Liver (tissue), 8 donors: ENCODE measurements at regions not wholly inside any gene's neighbourhood (a gene's known extent, or its start where the extent isn't known, plus 50 kb on each side); places are given as distances from the start of the nearest gene placed in this dataset.

Experiments used
- DNase-seq: peaks from one replicate; pipeline ENCODE4 v3.0.0-alpha.2; 2017; ENCODE audit warnings: low spot score
- H3K27ac ChIP-seq, 2 donors: one replicate each; pipeline ENCODE4 v1.7.0; 2013; ENCODE audit warnings: inconsistent platforms in 2 of 2, low read length in 2 of 2, control low read depth in 1 of 2, low read depth in 1 of 2, mild to moderate bottlenecking in 1 of 2
- H3K27me3 ChIP-seq, 4 donors: one replicate each; pipeline versions ENCODE4 v1.6.1 to v1.7.0; 2013; ENCODE audit warnings: low read length in 3 of 4, inconsistent platforms in 1 of 4, mild to moderate bottlenecking in 1 of 4, moderate library complexity in 1 of 4; ENCODE audit not compliant: control insufficient read depth in 4 of 4, insufficient read depth in 4 of 4
- H3K36me3 ChIP-seq, 4 donors: one replicate each; pipeline versions ENCODE4 v1.6.1 to v1.7.0; 2013; ENCODE audit warnings: low read length in 3 of 4, mild to moderate bottlenecking in 3 of 4, low read depth in 1 of 4, moderate library complexity in 1 of 4; ENCODE audit not compliant: control insufficient read depth in 4 of 4, insufficient read depth in 3 of 4
- H3K4me1 ChIP-seq, 4 donors: one replicate each; pipeline versions ENCODE4 v1.6.1 to v1.7.0; 2013; ENCODE audit warnings: low read length in 3 of 4, mild to moderate bottlenecking in 3 of 4, moderate library complexity in 1 of 4; ENCODE audit not compliant: control insufficient read depth in 4 of 4, insufficient read depth in 4 of 4
- H3K4me3 ChIP-seq, 3 donors: one replicate each; pipeline versions ENCODE4 v1.6.1 to v1.7.0; 2013; ENCODE audit warnings: low read length in 3 of 3, control low read depth in 1 of 3, low read depth in 1 of 3, mild to moderate bottlenecking in 1 of 3
- H3K9ac ChIP-seq, 2 donors: one replicate each; pipeline ENCODE4 v1.7.0; 2013; ENCODE audit warnings: low read length in 2 of 2, mild to moderate bottlenecking in 2 of 2, moderate library complexity in 2 of 2, control low read depth in 1 of 2, low read depth in 1 of 2
- H3K9me3 ChIP-seq, 4 donors: one replicate each; pipeline versions ENCODE4 v1.6.1 to v1.7.0; 2013; ENCODE audit warnings: low read length in 3 of 4; ENCODE audit not compliant: control insufficient read depth in 4 of 4
- EGR1 ChIP-seq, 2 donors: IDR thresholded peaks; 2 replicates each; pipeline ENCODE4 v1.6.1; 2016 to 2018; ENCODE audit warnings: antibody characterized with exemption in 2 of 2, low read depth in 2 of 2
- FOXA1 ChIP-seq: IDR thresholded peaks from 2 replicates; pipeline ENCODE4 v1.6.1; 2016; ENCODE audit warnings: antibody characterized with exemption
- FOXA2 ChIP-seq: IDR thresholded peaks from 2 replicates; pipeline ENCODE4 v1.6.1; 2016; ENCODE audit warnings: antibody characterized with exemption
- GABPA ChIP-seq, 2 donors: IDR thresholded peaks in 1 of 2; conservative IDR thresholded peaks in 1 of 2; 2 replicates each; pipeline ENCODE4 v1.6.1; 2016; ENCODE audit warnings: antibody characterized with exemption in 2 of 2, mild to moderate bottlenecking in 1 of 2, moderate library complexity in 1 of 2
- HNF4A ChIP-seq, 2 donors: conservative IDR thresholded peaks; 2 replicates each; pipeline ENCODE4 v1.6.1; 2016; ENCODE audit warnings: antibody characterized with exemption in 2 of 2, mild to moderate bottlenecking in 2 of 2
- HNF4G ChIP-seq: IDR thresholded peaks from 2 replicates; pipeline ENCODE4 v1.6.1; 2016; ENCODE audit warnings: antibody characterized with exemption
- JUND ChIP-seq, 2 donors: IDR thresholded peaks; 2 replicates each; pipeline ENCODE4 v1.6.1; 2016; ENCODE audit warnings: antibody characterized with exemption in 2 of 2
- NR2F2 ChIP-seq: IDR thresholded peaks from 2 replicates; pipeline ENCODE4 v1.6.1; 2016; ENCODE audit warnings: antibody characterized with exemption
- RAD21 ChIP-seq, 2 donors: IDR thresholded peaks; 2 replicates each; pipeline ENCODE4 v1.6.1; 2016; ENCODE audit warnings: antibody characterized with exemption in 2 of 2, mild to moderate bottlenecking in 2 of 2
- RXRA ChIP-seq, 2 donors: IDR thresholded peaks; 2 replicates each; pipeline ENCODE4 v1.6.1; 2017 to 2018; ENCODE audit warnings: antibody characterized with exemption in 2 of 2, mild to moderate bottlenecking in 1 of 2
- SP1 ChIP-seq: IDR thresholded peaks from 2 replicates; pipeline ENCODE4 v1.6.1; 2018; ENCODE audit warnings: antibody characterized with exemption, mild to moderate bottlenecking
- TAF1 ChIP-seq: conservative IDR thresholded peaks from 2 replicates; pipeline ENCODE4 v1.6.1; 2016; ENCODE audit warnings: antibody characterized with exemption, mild to moderate bottlenecking
- YY1 ChIP-seq: IDR thresholded peaks from 2 replicates; pipeline ENCODE4 v1.6.1; 2016; ENCODE audit warnings: antibody characterized with exemption, mild to moderate bottlenecking
- WGBS: extraction: QIAGEN DNeasy Blood & Tissue Kit; methylation state at CpG from one replicate; pipeline ENCODE4 v1.1.7; 2013; 5-methylcytosine and 5-hydroxymethylcytosine counted together
- TF ChIP-seq, protein P1 (sequence below): IDR thresholded peaks from 2 replicates; pipeline ENCODE4 v1.6.1; 2016; ENCODE audit warnings: antibody characterized with exemption
- TF ChIP-seq, protein P2 (sequence below): IDR thresholded peaks from 2 replicates; pipeline ENCODE4 v1.6.1; 2016; ENCODE audit warnings: antibody characterized with exemption, mild to moderate bottlenecking
- TF ChIP-seq, protein P3 (sequence below): IDR thresholded peaks from 2 replicates; pipeline ENCODE4 v1.6.1; 2016; ENCODE audit warnings: antibody characterized with exemption
- TF ChIP-seq, protein P4 (sequence below): fragments of 150-350 bp; IDR thresholded peaks from 2 replicates; pipeline ENCODE4 v1.5.1; 2017; ENCODE audit warnings: improper control_type of control experiment, low read depth, low read length; ENCODE audit not compliant: missing input control
- TF ChIP-seq, protein P5 (sequence below): IDR thresholded peaks from 2 replicates; pipeline ENCODE4 v1.6.1; 2016; ENCODE audit warnings: antibody characterized with exemption
- donor health status: healthy.
- donor health status: healthy.
- donor health status: healthy.
- donor health status: healthy.
- donor health status: healthy.

DNA sequence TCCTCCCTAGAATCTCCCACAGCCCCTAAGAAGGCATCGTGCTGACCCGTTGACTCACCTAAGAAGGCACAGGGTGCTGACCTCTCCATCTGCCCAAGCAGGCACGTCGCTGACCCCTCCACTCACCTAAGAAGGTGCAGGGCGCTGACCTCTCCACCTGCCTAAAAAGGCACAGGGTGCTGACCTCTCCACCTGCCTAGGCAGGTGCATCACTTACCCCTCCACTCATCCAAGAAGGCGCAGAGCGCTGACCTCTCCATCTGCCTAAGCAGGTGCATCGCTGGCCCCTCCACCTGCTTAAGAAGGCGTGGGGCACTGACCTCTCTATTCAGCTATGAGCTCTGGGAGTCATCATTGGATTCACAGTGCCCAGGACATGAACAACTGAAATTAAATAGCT, 54.4 kb upstream of the FCN1 start:
- peaks cover 0 to 27% (median 2%) of the 10 kb centered on the region in 4 donors for H3K27me3 ChIP-seq
- H3K27ac ChIP-seq = no peak overlapping the region
- WGBS = 84% methylated on average over 9 of the region's 9 CpGs
- H3K4me1 ChIP-seq = no peaks in the 10 kb centered on the region
- no peaks in the 10 kb centered on the region for H3K9me3 ChIP-seq
- DNase-seq = no peak
- H3K9ac ChIP-seq = no peak overlapping the region
- TF ChIP-seq HNF4A (conservative IDR thresholded peaks at IDR 0.05) (no peak), RXRA (IDR thresholded peaks at IDR 0.05) (no peak), SP1 (no peak), JUND (IDR thresholded peaks at IDR 0.05) (no peak)
- TF ChIP-seq, protein P1, sequence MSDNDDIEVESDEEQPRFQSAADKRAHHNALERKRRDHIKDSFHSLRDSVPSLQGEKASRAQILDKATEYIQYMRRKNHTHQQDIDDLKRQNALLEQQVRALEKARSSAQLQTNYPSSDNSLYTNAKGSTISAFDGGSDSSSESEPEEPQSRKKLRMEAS = no peak
- H3K36me3 ChIP-seq = no peaks in the 10 kb centered on the region
- no peak overlapping the region for H3K4me3 ChIP-seq

DNA sequence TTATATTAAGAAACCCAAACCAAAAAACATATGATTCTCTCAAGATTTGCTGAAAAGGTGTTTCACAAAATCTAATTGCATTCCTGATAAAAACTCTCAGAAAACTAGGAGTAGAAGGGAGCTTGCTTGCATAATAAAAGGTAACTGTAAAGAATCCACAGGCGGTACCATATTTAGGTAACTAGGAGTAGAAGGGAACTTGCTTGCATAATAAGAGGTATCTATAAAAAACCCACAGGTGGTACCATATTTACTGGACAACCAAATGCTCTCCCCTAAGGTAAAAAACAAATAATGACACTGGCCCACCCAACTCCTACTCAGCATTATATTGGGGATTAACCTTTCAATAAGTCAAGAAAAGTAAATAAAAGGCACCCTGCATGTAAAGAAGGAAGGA, 57.5 kb upstream of the FCN1 start:
- H3K4me3 ChIP-seq = no peak overlapping the region
- no peak overlapping the region for H3K27ac ChIP-seq
- H3K27me3 ChIP-seq = peaks cover 0 to 7% (median 0%) of the 10 kb centered on the region in 4 donors
- TF ChIP-seq, protein P2, sequence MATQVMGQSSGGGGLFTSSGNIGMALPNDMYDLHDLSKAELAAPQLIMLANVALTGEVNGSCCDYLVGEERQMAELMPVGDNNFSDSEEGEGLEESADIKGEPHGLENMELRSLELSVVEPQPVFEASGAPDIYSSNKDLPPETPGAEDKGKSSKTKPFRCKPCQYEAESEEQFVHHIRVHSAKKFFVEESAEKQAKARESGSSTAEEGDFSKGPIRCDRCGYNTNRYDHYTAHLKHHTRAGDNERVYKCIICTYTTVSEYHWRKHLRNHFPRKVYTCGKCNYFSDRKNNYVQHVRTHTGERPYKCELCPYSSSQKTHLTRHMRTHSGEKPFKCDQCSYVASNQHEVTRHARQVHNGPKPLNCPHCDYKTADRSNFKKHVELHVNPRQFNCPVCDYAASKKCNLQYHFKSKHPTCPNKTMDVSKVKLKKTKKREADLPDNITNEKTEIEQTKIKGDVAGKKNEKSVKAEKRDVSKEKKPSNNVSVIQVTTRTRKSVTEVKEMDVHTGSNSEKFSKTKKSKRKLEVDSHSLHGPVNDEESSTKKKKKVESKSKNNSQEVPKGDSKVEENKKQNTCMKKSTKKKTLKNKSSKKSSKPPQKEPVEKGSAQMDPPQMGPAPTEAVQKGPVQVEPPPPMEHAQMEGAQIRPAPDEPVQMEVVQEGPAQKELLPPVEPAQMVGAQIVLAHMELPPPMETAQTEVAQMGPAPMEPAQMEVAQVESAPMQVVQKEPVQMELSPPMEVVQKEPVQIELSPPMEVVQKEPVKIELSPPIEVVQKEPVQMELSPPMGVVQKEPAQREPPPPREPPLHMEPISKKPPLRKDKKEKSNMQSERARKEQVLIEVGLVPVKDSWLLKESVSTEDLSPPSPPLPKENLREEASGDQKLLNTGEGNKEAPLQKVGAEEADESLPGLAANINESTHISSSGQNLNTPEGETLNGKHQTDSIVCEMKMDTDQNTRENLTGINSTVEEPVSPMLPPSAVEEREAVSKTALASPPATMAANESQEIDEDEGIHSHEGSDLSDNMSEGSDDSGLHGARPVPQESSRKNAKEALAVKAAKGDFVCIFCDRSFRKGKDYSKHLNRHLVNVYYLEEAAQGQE = no peak
- TF ChIP-seq, protein P3, sequence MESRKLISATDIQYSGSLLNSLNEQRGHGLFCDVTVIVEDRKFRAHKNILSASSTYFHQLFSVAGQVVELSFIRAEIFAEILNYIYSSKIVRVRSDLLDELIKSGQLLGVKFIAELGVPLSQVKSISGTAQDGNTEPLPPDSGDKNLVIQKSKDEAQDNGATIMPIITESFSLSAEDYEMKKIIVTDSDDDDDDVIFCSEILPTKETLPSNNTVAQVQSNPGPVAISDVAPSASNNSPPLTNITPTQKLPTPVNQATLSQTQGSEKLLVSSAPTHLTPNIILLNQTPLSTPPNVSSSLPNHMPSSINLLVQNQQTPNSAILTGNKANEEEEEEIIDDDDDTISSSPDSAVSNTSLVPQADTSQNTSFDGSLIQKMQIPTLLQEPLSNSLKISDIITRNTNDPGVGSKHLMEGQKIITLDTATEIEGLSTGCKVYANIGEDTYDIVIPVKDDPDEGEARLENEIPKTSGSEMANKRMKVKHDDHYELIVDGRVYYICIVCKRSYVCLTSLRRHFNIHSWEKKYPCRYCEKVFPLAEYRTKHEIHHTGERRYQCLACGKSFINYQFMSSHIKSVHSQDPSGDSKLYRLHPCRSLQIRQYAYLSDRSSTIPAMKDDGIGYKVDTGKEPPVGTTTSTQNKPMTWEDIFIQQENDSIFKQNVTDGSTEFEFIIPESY = no peak
- TF ChIP-seq, protein P4, sequence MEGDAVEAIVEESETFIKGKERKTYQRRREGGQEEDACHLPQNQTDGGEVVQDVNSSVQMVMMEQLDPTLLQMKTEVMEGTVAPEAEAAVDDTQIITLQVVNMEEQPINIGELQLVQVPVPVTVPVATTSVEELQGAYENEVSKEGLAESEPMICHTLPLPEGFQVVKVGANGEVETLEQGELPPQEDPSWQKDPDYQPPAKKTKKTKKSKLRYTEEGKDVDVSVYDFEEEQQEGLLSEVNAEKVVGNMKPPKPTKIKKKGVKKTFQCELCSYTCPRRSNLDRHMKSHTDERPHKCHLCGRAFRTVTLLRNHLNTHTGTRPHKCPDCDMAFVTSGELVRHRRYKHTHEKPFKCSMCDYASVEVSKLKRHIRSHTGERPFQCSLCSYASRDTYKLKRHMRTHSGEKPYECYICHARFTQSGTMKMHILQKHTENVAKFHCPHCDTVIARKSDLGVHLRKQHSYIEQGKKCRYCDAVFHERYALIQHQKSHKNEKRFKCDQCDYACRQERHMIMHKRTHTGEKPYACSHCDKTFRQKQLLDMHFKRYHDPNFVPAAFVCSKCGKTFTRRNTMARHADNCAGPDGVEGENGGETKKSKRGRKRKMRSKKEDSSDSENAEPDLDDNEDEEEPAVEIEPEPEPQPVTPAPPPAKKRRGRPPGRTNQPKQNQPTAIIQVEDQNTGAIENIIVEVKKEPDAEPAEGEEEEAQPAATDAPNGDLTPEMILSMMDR = no peak
- TF ChIP-seq, protein P1 = no peak
- no peak for TF ChIP-seq EGR1 (IDR thresholded peaks at IDR 0.05; ENCODE audit: low read depth in 2 of 2)
- TF ChIP-seq YY1 = no peak
- TF ChIP-seq FOXA2 = no peak
- TF ChIP-seq RXRA (IDR thresholded peaks at IDR 0.05) = no peak
- TF ChIP-seq RAD21 (IDR thresholded peaks at IDR 0.05) = no peak
- no peak for TF ChIP-seq JUND (IDR thresholded peaks at IDR 0.05)
- no peak for TF ChIP-seq TAF1
- TF ChIP-seq FOXA1 = no peak
- no peak for TF ChIP-seq GABPA (IDR thresholded peaks at IDR 0.05 in 1 of 2, conservative IDR thresholded peaks at IDR 0.05 in 1 of 2)
- TF ChIP-seq, protein P5, sequence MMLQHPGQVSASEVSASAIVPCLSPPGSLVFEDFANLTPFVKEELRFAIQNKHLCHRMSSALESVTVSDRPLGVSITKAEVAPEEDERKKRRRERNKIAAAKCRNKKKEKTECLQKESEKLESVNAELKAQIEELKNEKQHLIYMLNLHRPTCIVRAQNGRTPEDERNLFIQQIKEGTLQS = no peak
- no peak for TF ChIP-seq HNF4G
- TF ChIP-seq NR2F2 = no peak
- no peak for TF ChIP-seq HNF4A (conservative IDR thresholded peaks at IDR 0.05)
- no peak for TF ChIP-seq SP1
- H3K4me1 ChIP-seq = no peaks in the 10 kb centered on the region
- DNase-seq = no peak
- H3K9me3 ChIP-seq = no peaks in the 10 kb centered on the region
- H3K36me3 ChIP-seq = no peaks in the 10 kb centered on the region
- WGBS = 79% methylated on average over 1 of the region's 1 CpG
- H3K9ac ChIP-seq = no peak overlapping the region
